Activated T-helper 1 cell treated with anti-CD3 and anti-CD28 coated beads, Interleukin-2, amount 50 U/mL, for 16 hours (primary cell): ENCODE measurements at regions not wholly inside any gene's neighbourhood (a gene's known extent, or its start where the extent isn't known, plus 50 kb on each side); places are given as distances from the start of the nearest gene placed in this dataset.
"Not testable (repeated sequence)": the region's sequence is repeated elsewhere in the genome, so short reads cannot be mapped to it uniquely, and the experiment has no call there.

Experiments
- DNase-seq, 2 donors: peaks; one replicate each; pipeline ENCODE4 v3.0.0-alpha.2; 2020; ENCODE audit warnings: low read depth in 1 of 2, low spot score in 1 of 2

DNA sequence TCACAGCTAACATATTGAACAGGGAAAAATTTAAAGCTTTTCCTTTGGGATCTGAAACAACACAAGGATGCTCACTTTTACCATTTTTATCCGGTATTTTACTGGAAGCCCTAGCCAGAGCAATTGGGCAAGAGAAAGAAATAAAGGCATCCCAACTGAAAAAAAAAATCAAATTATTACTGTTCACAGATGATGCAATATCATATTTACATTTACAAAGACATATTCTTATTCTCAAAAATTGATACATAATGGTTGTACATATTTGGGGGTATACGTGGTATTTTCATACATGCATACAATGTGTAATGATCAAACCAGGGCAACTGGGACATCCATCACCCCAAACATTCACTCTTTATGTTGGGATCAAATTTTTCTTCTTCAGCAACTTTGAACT, 337.0 kb upstream of the SLC7A11 start:
- DNase-seq = no peak

DNA sequence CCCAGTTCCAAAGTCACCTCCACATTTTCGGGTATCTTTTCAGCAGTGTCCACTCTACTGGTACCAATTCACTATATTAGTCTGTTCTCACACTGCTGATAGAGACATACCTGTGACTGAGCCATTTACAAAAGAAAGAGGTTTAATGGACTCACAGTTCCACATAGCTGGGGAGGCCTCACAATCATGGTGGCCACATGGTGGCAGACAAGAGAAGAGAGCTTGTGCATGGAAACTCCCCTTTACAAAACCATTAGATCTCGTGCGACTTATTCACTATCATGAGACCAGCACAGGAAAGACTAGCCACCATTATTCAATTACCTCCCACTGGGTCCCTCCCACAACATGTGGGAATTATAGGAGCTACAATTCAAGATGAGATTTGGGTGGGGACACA, 335.7 kb upstream of the SLC7A11 start:
- not testable (repeated sequence) for DNase-seq

GRCh38 chr4:138577145-138577544, 335.0 kb upstream of the SLC7A11 start:
- no peak for DNase-seq

DNA sequence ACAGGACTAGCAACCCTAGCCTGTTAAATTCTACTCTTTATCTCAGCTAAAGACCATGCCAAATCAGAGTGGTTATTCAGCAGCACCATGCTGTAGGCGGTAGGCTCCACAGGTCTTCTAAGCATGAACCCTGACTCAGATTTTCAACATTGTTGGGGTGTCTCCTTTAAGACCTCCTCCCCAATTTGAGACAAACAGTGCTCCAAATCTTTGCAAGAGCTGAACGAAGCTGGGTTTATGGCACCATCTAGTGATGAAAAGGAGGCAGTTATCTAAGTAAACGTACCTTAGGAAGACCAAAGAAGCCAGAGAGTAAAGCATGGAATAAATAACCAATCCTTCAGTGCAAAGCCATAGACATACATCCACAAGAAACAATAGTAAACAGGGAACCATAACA, 334.5 kb upstream of the SLC7A11 start:
- no peak for DNase-seq

- no peak for DNase-seq
Measured at GRCh38 chr4:138573246-138573645, 331.1 kb upstream of the SLC7A11 start.

GRCh38 chr4:138572007-138572406, 329.9 kb upstream of the SLC7A11 start:
- DNase-seq = no peak

GRCh38 chr4:138567696-138568095, 325.5 kb upstream of the SLC7A11 start:
- no peak for DNase-seq

- DNase-seq = no peak
Measured at GRCh38 chr4:138565576-138565975, 323.4 kb upstream of the SLC7A11 start.

DNA sequence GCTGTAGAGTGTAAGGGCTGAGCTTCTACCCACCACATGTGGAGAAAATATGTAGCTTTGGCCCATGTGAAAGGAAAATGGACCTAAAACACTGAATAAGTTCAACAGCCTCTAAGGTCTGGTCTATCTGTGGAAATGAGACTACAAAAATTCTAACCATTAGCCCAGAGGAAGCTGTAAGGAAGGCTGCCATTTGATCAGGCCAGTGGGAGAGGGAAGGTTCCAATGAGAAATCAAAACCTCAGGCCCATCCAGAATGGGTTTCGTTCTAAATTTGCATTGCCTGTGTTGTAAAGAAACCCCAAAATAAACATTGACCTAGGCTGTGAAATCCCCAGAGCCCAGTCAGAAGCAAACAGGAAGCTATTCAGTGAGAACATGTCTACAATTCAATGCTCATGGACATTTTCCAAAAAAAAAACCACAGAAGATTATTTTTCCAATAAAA, 320.4 kb upstream of the SLC7A11 start:
- no peak for DNase-seq

DNA sequence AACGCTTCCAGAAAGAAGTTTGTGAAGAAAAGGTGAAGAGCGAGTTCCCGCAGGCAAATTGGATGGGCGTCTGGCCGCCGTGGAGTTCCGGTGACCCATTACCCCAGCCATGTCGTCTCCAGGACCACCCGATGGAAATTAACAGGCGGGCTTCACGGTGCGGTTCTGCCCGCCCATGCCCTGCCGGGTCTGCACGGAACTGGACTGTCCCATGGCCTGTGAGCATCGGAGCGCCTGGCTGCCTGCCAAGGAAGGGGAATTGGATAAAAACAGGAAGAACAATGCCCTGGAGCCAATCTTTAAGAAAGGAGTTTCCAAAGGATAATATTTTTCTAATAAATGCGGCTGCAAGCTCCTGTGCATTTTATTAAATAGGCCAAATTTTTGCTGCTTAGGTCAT, 319.8 kb upstream of the SLC7A11 start:
- DNase-seq = no peak

- DNase-seq = no peak
Measured at GRCh38 chr4:138561276-138561880, 319.2 kb upstream of the SLC7A11 start.

DNA sequence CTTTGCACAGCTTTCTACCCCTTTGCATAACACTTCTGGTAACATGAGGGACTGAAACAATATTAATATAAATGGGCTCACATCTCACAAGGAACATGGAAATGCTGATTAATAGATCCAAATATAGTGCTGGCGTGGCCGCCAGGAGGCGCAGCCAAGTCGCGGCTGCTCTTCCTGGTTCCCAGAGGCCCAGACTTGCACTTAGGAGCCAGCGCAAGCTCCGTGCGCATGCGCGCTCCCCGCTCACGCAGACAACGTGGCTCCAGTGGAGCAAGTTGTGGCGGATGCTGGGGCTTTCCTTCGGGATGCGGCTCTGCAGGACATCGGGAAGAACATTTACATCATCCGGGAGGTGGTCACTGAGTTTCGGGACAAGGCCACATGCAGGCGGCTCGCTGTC, 318.3 kb upstream of the SLC7A11 start:
- no peak for DNase-seq

GRCh38 chr4:138558886-138559285, 316.7 kb upstream of the SLC7A11 start:
- no peak for DNase-seq

DNA sequence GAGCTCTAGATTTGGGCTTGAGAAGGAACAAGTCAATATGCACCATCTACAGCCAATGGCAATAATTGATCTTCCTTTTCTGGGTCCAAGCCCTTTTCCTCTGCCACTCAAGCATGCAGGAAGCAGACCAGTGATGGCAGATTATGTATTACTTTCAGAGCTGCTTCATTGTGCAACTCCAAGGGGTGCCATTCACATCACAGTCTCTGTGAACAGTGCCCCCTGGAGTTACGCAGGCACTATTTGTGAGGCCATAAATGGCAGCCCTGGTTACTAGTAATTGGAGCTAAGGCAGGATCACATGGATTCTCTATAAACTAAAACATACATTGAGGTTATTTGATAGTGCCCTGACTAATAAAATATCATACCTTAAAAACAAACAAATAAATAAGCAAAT, 313.4 kb upstream of the SLC7A11 start:
- no peak for DNase-seq

DNA sequence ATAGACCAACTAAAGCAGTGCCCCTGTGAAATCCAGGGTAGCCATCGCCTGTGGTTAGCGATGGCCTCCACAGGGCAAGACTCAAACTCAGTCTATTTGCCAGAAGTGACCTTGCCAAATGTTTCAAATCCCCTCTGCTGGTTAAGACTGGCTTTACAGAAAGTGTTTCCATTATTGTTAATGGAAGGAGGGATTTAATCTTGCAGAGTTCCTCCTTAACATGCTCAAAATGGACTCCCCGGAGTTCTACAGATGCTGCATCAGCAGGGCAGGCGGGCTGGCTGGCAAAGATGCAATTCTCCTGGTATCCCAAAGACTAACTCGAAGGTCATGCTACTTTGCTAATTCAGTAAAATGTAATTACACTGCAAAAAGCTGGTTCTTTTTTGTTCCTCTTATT, 313.0 kb upstream of the SLC7A11 start:
- no peak for DNase-seq

DNA sequence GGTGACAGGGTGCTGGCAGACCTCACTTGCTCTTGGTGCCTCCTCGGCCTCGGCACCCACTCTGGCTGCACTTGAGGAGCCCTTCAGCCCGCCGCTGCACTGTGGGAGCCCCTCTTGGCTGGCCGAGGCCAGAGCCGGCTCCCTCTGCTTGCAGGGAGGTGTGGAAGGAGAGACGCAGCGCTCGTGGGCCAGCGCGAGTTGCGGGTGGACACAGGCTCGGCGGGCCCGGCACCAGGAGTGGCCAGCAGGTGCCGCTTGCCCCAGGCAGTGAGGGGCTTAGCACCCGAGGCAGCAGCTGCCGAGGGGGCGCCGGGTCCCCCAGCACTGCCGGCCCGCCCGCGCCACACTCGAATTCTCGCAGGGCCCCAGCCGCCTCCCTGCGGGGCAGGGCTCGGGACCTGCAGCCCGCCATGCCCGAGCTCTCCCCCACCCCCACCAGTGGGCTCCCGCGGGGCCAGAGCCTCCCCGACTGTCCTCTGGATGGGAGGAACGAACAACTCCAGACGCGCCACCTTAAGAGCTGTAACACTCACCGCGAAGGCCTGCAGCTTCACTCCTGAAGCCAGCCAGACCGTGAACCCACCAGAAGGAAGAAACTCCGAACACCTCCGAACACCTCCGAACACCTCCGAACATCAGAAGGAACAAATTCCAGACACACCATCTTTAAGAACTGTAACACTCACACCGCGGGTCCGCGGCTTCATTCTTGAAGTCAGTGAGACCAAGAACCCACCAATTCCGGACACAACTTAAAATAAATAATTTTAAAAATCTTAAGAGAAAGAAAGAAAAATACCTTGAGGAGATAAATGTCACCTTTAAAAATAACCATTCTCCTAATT, 311.1 kb upstream of the SLC7A11 start:
- no peak for DNase-seq

- no peak for DNase-seq
Measured at GRCh38 chr4:138542191-138542776, 300.1 kb upstream of the SLC7A11 start.

GRCh38 chr4:138540056-138540800, 298.1 kb upstream of the SLC7A11 start:
- DNase-seq = no peak

GRCh38 chr4:138538743-138539142, 296.6 kb upstream of the SLC7A11 start:
- DNase-seq = no peak

- no peak for DNase-seq
Measured at GRCh38 chr4:138537731-138538490, 295.8 kb upstream of the SLC7A11 start.

- DNase-seq = no peak
Measured at GRCh38 chr4:138535316-138535715, 293.2 kb upstream of the SLC7A11 start.
